Body of pancreas (tissue), 4 donors: ENCODE measurements at regions not wholly inside any gene's neighbourhood (a gene's known extent, or its start where the extent isn't known, plus 50 kb on each side); places are given as distances from the start of the nearest gene placed in this dataset.

ENCODE experiments used
- ATAC-seq: fragments of 150-250 bp; one replicate; pipeline ENCODE4 v1.9.1; 2016
- DNase-seq, 4 donors: peaks; one replicate each; pipeline ENCODE4 v3.0.0-alpha.2; 2019
- H3K27ac ChIP-seq, 4 donors: fragments of 200-600 bp; sonication (generic); 1 replicate in 3 of 4; 2 replicates in 1 of 4; pipeline versions ENCODE4 v1.5.1 to v1.6.1; 2016 to 2019; ENCODE audit warnings: mild to moderate bottlenecking in 1 of 4, mixed read lengths in 1 of 4, moderate library complexity in 1 of 4
- H3K27me3 ChIP-seq, 2 donors: fragments of 200-600 bp; sonication (generic); one replicate each; pipeline ENCODE4 v1.6.0; 2016; ENCODE audit warnings: mild to moderate bottlenecking in 1 of 2
- H3K36me3 ChIP-seq, 2 donors: fragments of 200-600 bp; sonication (generic); replicated peaks in 1 of 2; 2 replicates each; pipeline ENCODE4 v1.5.1; 2016; ENCODE audit warnings: low read depth in 2 of 2; ENCODE audit not compliant: insufficient read depth in 1 of 2
- H3K4me1 ChIP-seq: fragments of 200-600 bp; sonication (generic); one replicate; pipeline ENCODE4 v1.6.0; 2016
- H3K4me3 ChIP-seq, 2 donors: fragments of 200-600 bp; sonication (generic); 1 replicate in 1 of 2; 2 replicates in 1 of 2; pipeline ENCODE4 v1.5.1; 2016 to 2019
- H3K9me3 ChIP-seq, 3 donors: fragments of 200-600 bp; sonication (generic); 1 replicate in 2 of 3; 2 replicates in 1 of 3; pipeline ENCODE4 v1.5.1; 2016
- CTCF ChIP-seq, 7 experiments: fragments of 450-650 bp in 4 of 7; fragments of 200-600 bp in 3 of 7; sonication (generic) in 3 of 7; IDR thresholded peaks; one replicate each; pipeline ENCODE4 v1.5.1; 2016 to 2019; ENCODE audit warnings: antibody characterized with exemption in 7 of 7
- POLR2A ChIP-seq, 3 donors: fragments of 450-650 bp; IDR thresholded peaks; one replicate each; pipeline ENCODE4 v1.6.1; 2016; ENCODE audit warnings: antibody characterized with exemption in 3 of 3, mild to moderate bottlenecking in 2 of 3
- WGBS, 2 donors: methylation state at CpG; one replicate each; pipeline ENCODE4 v1.1.5; 2017; 5-methylcytosine and 5-hydroxymethylcytosine counted together
- intact Hi-C: fragments of 100-400 bp; cut with DNase I; formaldehyde crosslinking; loops from one replicate; pipeline ENCODE4 v1.15.1; 2023

DNA sequence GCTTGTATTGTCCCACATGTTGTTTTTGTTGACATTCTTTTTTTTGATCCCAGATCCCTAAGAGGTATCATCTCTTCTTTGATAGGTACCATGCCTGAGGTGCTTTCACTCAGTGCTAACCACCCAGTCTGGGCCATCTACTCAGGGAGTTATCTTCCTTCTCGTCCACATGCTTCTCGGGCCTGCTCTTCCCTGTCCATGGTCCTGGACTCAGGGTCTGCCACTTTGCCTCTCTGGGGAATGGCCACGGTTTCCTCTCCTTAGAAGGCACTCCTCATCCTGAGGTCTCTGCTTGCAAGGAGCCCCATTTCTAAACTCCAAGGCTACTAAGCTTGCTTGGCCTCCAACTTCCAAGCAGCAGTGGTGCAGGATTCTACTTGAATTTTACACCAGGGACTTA lies 227.0 kb upstream of the NCAM1 start:
- no peak for ATAC-seq
- H3K4me1 ChIP-seq = no peaks in the 10 kb centered on the region
- peak in 1 of 4 donors; percentile 15 for DNase-seq

DNA sequence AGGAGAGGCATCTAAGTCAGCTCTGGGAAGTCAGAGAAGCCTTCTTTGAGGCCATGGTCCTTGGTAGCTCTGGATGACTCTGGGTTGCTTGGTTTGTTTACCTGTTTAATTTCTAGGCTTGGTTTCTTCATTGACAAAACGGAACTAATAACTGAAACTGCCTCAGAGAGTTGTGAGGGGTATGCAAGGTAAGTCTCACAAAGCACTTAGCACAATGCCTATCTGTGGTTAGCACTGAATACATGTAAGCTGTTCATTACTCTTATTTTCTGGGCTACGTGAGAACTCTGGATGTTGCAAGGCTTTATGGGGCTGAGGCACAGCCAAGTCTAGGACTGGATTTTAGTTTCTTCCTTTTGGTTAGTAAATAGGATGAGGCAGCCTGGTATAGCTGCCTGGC lies 225.8 kb upstream of the NCAM1 start:
- WGBS, 2 donors = 65 to 74% methylated on average over 2 of the region's 2 CpGs
- intact Hi-C loops = no loop called here
- H3K27ac ChIP-seq = no peak overlapping the region
- TF ChIP-seq POLR2A (IDR thresholded peaks at IDR 0.05) (no peak), CTCF (IDR thresholded peaks at IDR 0.05) (no peak)
- H3K4me3 ChIP-seq = no peak overlapping the region
- H3K9me3 ChIP-seq = no peaks in the 10 kb centered on the region
- H3K36me3 ChIP-seq = no peaks in the 10 kb centered on the region
- no peak for DNase-seq
- H3K27me3 ChIP-seq = no peaks in the 10 kb centered on the region
- ATAC-seq = no peak
- H3K4me1 ChIP-seq = no peaks in the 10 kb centered on the region

More for the DNA sequence above, 227.0 kb upstream of the NCAM1 start:
- H3K27ac ChIP-seq = no peak overlapping the region
- no peaks in the 10 kb centered on the region for H3K36me3 ChIP-seq
- intact Hi-C loops = no loop called here
- no peak overlapping the region for H3K4me3 ChIP-seq
- WGBS, 2 donors = 8 to 17% methylated on average over 3 of the region's 3 CpGs
- no peaks in the 10 kb centered on the region for H3K9me3 ChIP-seq
- no peaks in the 10 kb centered on the region for H3K27me3 ChIP-seq
- TF ChIP-seq CTCF (IDR thresholded peaks at IDR 0.05) (no peak), POLR2A (IDR thresholded peaks at IDR 0.05) (no peak)

GRCh38 chr11:112744041-112744440 lies 217.2 kb upstream of the NCAM1 start:
- H3K4me3 ChIP-seq = no peak overlapping the region
- H3K4me1 ChIP-seq = no peaks in the 10 kb centered on the region
- WGBS, 2 donors = 46 to 50% methylated on average over 2 of the region's 2 CpGs
- intact Hi-C loops = no loop called here
- DNase-seq (no peak), ATAC-seq (no peak)
- no peaks in the 10 kb centered on the region for H3K36me3 ChIP-seq
- H3K27ac ChIP-seq = no peak overlapping the region
- no peaks in the 10 kb centered on the region for H3K27me3 ChIP-seq
- H3K9me3 ChIP-seq = no peaks in the 10 kb centered on the region
- no peak for TF ChIP-seq POLR2A (IDR thresholded peaks at IDR 0.05)
- TF ChIP-seq CTCF (IDR thresholded peaks at IDR 0.05) = no peak

DNA sequence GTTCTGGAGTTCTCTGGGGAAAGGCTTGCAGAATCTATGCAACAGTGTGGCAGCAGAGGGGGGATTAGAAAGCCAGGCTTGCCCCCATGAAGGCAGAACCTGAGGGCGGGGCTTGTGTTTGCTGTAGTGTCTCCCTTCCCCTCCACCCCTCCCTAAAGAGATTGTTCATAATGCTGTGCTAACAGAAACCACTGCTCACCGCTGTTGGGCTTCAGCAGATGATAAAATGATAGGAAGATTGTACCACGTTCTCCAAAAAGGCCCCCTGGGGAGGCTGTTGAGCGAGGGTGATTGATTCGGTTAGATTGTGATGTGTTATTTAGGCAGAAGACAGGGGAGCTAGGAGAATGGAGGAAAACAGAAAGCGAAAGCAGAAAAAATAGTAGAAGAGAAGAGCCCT lies 215.2 kb upstream of the NCAM1 start:
- no peaks in the 10 kb centered on the region for H3K9me3 ChIP-seq

More for the DNA sequence above, 215.2 kb upstream of the NCAM1 start:
- no peak for TF ChIP-seq POLR2A (IDR thresholded peaks at IDR 0.05)
- TF ChIP-seq CTCF (IDR thresholded peaks at IDR 0.05) = no peak
- intact Hi-C loops = no loop called here
- no peak overlapping the region for H3K27ac ChIP-seq
- ATAC-seq (no peak), DNase-seq (no peak)
- no peaks in the 10 kb centered on the region for H3K27me3 ChIP-seq
- 47% methylated on average over 6 of the region's 6 CpGs for WGBS, 2 donors
- no peaks in the 10 kb centered on the region for H3K36me3 ChIP-seq
- H3K4me3 ChIP-seq = no peak overlapping the region
- H3K4me1 ChIP-seq = no peaks in the 10 kb centered on the region
